Activated naive CD4-positive, alpha-beta T cell treated with anti-CD3 and anti-CD28 coated beads, Interleukin-2, amount 50 U/mL, for 16 hours (primary cell): ENCODE measurements at regions not wholly inside any gene's neighbourhood (a gene's known extent, or its start where the extent isn't known, plus 50 kb on each side); places are given as distances from the start of the nearest gene placed in this dataset.

ENCODE experiments used
- DNase-seq: peaks from one replicate; pipeline ENCODE4 v3.0.0-alpha.2; 2020

DNA sequence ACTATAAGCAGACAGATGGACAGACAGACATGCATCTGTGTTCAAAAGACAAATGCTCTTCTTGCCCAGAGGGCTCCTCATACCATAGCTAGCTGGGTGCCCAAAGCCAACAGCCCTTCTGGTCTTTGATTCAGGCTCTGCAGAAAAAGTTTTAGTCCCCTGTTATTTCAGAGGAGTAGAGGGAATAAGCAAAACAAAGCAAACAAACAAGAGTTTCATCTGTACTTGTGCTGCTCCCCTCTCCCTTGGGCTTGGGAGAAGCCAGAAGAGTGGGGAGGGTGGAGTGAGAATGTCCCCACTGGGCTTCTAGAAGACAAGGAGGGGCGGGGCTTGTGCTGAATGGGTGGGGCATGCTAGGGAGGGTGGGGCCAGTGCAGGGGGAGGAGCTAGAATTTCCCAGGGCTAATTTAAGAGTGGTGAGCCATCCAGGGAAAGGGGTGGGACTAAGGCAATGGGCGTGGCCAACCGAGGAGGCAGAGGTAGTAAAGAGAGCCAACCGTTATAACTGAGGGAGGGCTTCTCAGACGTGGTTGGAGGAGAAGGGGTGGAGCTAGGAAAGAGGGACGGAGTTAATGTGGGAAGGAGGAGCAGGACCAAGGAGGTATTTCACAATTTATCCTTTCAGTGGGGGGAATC, 101.2 kb upstream of the MGMT start:
- no peak for DNase-seq

DNA sequence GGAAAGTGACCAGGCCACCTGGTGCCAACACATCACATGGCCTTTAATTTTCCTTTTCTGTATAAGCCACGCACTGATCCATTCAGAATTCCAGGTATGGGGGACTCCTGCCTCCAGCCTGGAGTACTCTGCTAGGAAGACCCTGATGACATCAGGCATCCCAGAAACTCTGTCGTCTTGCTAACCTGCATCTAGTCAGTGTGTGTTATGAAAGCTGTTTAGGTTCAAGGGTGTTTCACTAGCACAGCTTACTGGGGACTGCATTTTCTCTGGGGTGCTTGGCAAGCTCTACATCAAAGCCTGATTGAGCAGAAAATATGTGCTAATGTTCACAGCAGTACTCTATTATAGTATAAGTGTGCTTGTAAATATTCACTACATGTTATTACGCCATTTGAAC, 100.6 kb upstream of the MGMT start:
- no peak for DNase-seq

DNA sequence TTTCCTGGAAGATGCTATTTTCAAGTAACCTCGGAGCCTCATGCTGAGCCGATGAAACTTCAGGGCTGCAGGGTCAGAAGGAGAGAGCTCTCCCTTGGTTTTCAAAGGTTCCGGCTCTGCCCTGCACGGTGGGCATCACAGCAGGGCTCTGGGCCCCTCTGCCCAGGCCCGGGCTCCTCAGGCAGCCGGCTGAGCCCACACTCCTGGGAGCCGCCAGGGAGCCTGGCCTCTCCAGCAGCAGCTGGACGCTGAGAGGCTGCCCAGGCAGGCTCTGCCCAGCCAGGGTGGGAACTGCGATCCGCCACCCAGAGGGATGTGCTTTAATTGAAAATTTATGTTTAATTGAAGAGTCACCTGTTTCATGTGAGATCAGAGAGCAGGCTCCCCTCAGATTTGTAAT, 97.5 kb upstream of the MGMT start:
- DNase-seq = no peak

DNA sequence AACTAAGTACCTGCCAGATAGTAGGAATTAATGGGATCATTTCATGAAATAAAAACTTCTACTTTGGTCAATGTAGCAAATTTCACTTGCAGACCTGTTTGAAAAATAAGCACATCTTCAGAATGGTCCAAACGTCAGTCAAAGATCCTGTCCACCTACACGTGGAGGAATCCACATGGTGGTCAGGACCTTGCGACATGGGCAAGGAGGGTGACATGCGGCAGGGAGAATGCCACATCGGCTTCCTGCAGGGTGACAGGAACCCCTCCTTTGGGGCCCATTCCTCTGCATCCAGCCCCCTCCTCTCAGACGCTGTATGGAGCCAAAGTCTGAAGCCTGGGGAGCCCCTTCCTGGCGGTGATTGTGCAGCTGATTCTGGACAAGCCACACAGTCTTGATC, 95.5 kb upstream of the MGMT start:
- DNase-seq = no peak

DNA sequence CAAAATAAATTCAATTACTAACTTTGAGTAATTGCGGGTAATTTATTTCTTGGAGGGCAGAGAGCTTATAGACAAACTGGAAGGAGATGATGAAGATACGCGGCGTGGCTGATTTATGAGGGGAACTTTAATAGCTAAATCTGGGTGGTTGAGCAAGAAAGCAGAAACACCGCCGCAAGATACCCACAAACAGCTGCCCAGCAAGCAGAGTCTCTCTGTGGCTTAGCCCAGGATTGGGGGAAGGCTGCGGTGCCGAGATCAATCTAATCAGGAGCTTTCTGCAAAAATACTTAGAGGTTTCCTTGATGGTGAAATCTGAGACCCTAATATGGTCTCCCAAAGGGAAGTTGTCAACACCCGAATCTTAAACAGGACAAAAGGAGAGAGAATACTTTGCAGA, 94.9 kb upstream of the MGMT start:
- DNase-seq = no peak

DNA sequence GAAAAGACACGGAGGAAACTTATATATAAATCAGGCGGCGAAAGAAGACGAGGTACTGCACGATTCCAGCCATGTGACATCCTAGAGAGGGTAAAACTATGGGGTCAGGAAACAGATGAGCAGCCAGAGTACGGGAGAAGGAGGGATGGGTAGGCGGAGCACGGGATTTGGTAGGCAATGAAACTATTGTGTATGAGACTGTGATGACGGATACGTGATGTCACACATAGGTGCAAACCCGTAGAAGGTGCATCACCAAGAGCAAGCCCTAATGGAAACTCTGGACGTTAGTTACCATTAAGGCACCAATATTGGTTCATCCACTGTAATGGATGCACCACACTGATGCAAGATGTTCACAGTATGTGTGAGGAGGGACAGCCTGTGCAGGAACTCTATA, 93.8 kb upstream of the MGMT start:
- no peak for DNase-seq

DNA sequence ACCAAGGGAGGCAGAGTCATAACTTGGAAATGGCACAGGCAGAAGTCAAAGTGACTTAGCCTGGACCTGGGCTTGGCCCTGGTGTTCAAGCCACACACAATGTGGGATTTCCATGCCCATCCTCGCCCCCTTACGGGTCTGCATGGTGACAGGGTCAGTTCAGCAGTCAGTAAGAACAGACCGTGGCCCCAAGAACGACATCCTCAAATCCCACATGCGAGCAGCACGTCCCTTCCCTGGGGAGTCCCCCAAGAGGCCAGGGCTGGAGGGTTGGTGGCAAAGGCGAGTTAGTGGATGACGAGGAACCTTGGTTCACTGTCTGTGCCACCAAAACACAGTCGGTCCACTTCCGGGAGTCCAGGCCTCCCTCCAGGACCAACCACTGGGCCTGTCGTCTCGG, 93.3 kb upstream of the MGMT start:
- DNase-seq = no peak

DNA sequence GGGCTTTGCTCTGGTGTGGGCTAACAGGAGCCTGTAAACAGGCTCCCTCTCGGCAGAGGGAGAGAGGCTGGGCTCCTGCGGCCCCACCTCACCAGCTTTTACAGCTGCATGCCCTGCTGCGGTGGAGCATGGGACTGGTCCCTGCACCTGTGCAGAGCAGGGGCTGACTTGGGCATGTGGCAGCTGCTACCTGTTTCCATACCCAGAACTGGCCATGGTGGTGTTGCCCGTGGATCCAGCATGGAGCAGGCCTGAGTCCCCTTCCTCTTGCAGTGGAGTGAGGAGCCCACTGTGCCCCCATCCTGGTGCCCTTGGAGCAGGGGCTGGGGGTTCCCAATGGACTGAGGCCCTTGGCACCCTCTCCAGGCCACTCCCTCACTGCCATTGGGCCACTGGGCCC, 91.9 kb upstream of the MGMT start:
- no peak for DNase-seq

DNA sequence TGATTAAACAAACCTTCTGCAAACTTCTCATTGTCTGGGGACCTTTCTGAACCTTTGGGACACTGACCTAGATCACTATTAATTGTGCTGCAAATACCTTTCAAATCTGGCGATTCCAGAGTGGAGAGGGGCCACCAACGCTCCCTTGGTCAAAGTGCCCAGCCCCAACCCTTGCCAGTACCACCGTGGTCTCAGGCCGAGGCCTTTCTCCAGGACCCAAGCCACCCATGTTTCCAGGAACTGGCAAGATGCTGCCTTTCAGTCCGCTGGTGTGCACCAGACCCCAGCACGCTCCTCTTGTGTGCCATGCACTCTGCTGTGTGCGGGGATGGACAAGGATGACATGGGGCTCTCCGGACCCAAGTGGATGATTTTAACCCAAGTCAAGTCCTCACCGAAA, 91.1 kb upstream of the MGMT start:
- no peak for DNase-seq

DNA sequence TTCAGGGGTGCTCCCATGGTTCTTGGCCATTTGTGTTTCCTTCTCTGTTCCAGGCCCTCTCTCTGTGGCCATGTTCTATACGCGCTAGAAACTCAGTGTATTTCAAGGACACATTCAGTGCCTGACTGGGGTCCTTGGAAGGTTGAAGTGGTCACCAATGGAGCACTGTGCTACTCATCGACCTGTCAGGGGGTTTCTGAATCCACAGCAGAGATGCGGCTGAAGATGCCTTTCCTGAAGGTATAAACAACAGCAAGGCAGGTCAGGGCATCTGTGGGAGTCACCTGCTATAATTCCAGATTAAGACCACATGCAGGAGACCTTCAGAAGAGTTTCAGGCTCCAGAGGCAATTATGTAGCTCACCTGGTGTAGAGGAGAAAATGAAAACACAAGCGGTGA, 86.8 kb upstream of the MGMT start:
- no peak for DNase-seq

DNA sequence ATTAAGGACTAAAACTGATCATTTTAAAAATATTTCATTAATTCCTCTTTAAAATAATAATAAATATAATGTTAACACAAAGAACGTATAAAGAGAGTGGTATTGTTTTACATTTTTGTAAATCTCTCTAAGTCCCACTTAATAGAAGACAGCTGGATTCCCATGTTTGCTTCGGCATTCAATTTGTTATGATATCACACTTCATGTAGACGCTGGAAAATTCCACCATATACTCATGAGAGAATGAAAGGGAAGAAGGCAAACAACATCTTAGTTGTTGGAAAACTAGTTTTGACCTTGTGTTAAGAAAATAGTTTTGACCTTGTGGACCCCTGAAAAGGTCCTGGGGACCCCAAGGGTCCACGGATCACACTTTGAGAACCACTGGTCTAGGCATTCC, 85.3 kb upstream of the MGMT start:
- DNase-seq = no peak

DNA sequence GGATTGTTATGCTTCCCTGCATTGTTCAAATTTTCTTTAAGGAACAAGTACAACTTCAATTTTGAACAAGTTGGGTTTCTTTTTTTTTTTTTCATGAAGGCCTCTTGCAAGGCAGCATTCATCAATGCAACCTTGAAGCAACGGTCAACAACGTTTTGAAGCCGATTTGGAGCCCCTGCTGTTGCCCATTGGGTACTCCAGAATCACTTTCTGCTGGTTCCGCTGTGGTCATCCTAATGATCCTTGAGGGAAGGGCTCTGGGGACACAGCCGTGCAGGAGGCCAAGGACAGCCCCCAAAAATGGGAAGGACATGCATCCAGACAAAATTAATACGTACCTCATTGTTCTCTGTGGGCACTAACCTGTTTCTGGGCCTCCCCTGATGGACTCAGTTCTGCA, 84.6 kb upstream of the MGMT start:
- no peak for DNase-seq

DNA sequence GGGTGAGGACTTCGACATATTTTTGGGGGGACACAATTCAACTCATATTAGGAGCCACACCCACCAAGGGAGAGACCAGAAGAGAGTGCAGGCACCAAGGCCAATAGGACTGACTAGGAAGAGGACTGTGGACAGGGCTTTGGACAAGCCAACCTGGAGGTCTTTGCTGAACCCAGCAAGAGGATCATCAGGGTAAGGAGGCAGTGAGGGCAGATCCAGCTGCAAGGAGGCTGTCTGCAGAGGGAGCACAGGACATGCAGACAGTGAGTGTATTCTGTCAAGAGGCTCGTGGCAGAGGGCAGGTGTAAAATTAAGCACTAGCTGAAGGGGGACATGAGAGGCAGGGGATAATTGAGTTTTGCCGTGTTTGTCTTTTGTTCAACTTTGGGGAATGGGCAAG, 83.4 kb upstream of the MGMT start:
- DNase-seq = no peak

DNA sequence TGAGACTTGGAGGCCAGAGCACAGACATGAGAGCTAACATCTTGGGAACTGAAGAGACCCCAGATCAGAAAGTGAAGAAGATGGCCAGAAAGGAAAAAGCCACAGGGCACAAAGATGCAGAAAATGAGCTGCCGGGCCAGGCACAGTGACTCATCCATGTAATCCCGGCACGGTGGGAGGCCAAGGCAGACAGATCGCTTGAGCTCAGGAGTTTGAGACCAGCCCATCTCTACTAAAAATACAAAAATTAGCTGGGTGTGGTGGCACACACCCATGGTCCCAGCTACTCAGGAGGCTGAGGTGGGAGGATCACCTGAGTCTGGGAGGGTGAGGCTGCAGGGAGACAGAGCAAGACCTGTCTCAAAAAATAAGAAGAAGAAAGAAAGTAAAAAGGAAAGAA, 81.4 kb upstream of the MGMT start:
- DNase-seq = no peak

DNA sequence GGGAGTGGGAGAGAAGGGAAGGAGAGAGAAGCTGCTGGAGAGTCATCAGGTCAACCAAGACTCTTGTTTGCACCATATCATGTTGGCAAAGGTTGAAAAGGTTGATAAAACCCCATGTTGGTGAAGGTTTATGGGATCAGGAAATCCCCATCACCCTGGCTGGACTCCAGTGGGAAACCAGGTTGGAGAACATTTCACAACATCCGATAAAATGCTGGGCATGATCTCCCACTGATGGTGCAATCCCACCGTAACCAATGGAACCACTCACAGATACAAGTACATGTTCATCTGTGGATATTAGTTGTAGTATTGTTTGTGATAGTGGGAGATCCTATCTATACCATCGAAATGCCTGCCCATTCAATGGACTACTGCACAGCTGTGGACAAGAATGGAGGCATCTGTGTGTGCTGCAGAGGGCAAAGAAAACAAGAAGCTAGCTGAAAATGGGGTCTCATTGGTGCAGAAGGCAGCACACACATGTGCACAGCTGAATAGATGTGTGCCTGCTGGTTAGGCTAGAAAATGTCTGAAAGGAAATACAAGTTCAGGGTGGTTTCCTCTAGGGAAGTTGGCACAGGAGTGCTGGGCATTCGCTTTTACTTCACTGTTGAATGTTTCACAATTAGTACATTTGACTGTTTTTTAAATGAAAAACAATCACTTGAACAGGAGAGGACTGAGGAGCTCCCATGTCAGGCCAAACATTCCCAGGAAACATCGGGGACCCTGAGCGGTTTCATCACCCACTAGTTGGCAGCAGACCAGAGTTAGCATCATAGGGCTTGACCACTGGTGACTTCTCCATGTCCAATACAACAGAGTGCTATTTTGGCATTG, 80.4 kb upstream of the MGMT start:
- DNase-seq = no peak

DNA sequence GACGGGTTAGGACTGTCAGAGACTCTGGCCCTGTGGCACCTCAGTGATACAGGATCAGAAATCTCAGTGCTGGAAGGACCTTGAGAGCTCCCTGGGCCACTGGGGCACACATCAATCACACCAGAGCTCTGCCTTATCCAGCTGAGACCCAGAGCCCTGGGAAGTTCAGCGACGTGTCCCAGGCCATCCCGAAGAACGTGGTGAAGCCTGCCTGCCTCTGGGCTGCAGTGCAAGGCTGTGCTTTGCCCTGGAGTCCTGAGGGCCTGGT, 79.8 kb upstream of the MGMT start:
- no peak for DNase-seq

DNA sequence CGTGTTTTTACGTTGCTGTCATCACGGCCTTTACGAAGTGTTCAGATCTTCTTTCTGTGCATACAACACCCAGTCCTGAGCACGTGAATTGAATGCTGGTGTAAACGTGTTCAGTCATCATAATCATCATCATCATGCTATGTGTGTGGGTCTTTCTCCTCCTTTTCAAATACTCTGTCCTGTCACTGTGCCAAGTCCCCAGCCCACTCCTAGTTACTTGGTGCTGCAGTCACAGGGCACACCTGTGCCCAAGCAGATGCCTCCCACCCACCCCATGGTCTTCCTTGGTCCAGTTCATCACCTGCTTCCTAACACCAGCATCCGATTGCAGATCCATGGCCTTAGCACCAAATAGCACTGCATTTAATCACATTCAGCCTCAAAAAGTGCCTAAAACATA, 78.6 kb upstream of the MGMT start:
- DNase-seq = no peak

DNA sequence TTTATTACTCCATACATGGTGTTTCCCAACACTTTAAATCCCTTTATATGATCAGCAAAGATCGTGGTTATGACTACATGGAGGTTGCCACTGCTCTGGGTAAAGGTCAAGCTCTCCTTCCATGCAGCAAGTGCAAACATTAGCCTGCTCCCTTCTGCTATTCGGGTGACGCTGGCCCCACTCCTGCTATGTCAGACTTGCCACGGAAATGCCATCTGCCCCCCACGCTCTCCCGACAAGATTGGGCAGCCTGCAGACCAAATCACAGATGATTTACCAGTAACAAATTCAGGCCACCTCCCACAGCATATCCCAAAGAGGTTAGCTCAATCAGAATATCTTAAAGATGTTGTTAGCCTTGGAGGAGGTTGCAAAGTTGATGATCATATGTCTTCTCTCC, 77.8 kb upstream of the MGMT start:
- no peak for DNase-seq

DNA sequence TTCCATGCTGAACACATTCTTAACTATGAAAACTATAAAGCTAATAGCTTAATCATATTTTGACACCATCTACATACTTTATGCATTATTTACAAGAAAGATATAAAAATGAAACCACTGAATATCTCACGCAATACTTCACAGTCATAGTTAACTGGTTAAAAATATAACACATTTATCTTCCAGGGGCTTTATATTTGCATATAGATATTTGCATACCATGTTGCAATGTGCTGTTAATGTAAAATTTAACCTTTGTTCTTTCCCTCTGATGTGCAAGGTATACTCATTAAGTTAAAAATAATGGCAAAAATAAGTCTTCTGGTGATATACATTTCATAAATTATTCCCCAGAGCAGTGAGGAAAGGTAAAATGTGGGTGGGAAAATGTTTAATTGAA, 76.9 kb upstream of the MGMT start:
- no peak for DNase-seq

DNA sequence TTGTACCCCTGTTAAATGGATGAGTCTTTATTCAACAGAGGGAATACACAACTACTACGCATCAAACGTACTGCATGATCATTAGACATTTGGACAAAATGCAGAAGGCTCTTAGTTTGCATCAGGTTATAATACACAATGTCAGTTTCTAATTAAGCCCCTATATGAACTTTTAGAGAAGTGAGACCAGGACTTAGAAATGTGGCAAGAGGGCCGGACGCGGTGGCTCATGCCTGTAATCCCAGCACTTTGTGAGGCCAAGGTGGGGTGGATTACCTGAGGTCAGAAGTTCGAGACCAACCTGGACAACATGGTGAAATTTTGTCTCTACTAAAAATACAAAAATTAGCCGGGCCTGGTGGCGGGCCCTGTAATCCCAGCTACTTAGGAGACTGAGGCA, 76.3 kb upstream of the MGMT start:
- no peak for DNase-seq

DNA sequence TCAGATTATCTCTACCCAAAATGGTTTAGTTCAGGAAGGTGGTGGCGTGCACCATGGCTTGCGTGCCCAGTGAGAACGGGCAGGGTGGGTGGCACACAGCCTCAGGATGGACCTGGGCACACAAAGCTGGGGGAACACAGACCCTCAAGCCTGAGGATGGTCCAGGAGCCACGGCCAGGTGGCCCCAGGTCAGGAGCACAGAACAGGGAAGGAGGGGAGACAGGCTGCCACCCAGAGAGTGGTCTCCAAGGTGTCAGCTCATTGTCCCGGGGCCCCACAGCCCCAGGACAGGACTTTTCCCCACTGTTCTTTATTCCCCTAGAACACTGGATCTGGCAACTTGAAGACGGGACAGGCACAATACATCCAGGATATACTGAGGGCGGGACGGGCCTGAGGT, 75.6 kb upstream of the MGMT start:
- no peak for DNase-seq

DNA sequence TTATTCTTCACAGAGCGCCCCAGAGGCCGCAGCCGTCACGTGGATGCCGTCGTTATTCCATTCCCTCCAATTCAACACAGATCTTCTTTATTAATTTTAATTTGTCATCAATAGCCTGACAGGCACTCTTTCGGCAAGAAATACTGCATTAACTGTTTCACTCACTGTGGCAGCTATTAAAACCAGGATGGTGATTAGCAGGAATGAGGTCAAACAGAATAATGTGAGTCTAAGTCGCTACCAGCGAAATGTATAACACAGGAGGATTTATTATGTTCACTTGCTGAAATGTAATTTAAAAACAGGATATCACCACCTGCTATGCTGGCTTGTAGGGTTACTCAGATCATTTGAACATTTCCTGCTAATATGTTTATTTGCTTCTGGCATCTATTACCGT, 74.2 kb upstream of the MGMT start:
- no peak for DNase-seq

DNA sequence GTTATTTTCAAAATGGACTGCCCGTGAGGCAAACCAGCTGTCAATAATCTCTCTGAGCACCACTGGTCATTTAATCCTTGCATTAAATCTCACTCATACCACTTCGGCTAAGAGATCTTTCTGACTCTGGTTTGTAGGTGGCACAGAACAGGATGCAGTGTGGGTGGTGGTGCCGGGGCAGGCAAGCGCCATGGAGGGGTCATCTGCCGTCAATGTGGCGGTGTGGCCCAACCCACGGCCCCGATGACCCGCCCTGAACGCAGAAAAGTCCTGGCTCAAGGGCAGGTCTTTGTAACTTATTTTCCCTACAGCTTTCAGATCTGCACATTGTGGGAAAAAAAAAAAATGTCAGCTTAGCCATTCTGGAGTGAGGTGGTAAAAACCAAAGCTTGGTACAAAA, 73.2 kb upstream of the MGMT start:
- no peak for DNase-seq

DNA sequence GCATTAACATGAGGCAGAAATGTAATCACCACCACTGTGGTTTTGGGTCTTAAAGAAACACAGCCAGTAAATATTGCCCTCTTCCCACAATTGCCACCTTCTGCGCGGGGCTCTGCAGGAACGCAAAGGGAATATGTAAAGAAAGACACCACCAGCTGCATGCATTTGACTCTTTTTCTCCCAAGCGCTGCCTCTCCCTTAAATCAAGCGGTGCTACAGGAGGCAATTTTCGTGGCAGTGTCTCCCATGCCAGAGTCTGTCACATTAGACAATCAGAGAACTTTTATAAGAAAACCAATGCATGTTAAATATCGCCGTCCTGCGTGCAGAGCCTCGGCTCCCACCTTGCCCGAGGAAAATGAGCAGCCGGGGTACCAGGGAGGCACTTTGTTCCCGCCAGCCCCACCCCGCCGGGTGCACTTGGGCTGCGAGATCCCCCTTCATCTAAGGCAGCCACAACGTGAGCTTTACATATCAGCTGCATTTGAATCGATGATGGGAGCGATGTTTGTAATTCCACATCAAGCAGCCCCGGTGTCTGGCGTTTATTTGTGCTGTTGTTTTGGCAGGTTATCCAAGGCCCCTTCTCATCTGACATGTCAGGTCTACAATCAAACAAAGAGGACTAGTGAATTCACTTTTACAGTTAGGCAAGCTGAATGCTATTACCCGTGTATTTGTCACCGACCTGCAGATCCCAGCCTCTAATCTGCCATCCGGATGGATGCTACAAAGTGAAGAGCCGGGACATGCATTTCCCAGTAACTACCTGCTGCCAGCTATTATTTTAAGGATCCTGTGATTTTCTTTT, 72.3 kb upstream of the MGMT start:
- no peak for DNase-seq
